ENCODE measurements at regions not wholly inside any gene's neighbourhood (a gene's known extent, or its start where the extent isn't known, plus 50 kb on each side); places are given as distances from the start of the nearest gene placed in this dataset.

DNA sequence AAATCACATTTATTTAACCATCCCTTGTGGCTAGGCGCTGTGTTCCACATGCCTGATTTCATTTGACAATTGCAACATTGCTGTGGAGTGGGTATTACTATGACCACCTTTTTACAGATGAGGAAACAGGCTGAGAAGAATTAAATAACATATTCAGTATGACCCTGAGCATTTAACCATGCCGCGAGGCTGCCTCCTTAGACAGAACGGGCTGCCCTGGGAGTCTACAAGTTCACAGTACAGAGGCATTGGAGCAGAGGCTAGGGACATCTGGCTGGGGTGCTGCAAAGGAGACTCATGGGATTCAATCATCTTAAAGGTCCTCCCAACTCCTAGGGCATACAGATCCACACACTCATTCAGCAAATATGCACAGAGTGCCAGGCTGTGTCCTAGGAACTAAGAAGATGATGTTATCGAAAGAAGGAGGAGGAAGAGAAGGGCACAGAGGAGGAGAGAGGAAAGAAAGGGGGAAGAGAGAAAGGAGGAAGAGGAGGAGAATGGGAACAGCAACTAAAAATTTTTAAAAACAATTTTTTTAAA lies 164.7 kb upstream of the CCND2 start:
- ChIA-PET POLR2A (no interaction called here), RAD21 (ENCODE audit: low non-redundant PET in 1 of 2, low total read pairs in 2 of 2, uncharacterized antibody in 2 of 2, unreplicated experiment in 2 of 2) (no interaction called here), CTCF (interaction anchor here (2.4 kb wide), 1 partner anchor 168 kb away, joined by 26 read pairs; no protein-coding TSS in a partner anchor)
- ATAC-seq (no peak), DNase-seq (ENCODE audit: low read depth, low spot score) (no peak)
- Histone ChIP-seq H3K9me2 (ENCODE audit: insufficient read depth) (no peaks in the 10 kb centered on the region), H3K4me1 (ENCODE audit: control insufficient read depth in 1 of 2, insufficient read depth in 2 of 2, low read length in 2 of 2) (no peaks in the 10 kb centered on the region), H3K4me2 (ENCODE audit: low read length) (no peak overlapping the region), H3K79me2 (ENCODE audit: insufficient read depth, low read length) (no peaks in the 10 kb centered on the region), H3K9me3 (ENCODE audit: control insufficient read depth in 1 of 2, insufficient read depth in 1 of 2, low read depth in 1 of 2, low read length in 2 of 2) (no peaks in the 10 kb centered on the region), H4K20me1 (ENCODE audit: insufficient read depth) (no peaks in the 10 kb centered on the region), H3K27ac (ENCODE audit: low read depth, low read length) (no peak overlapping the region), H2AFZ (ENCODE audit: low read depth, low read length, poor library complexity, severe bottlenecking) (no peak overlapping the region), H3K4me3 (replicated peaks in 1 of 2; ENCODE audit: low read depth in 1 of 2, low read length in 2 of 2) (no peak overlapping the region), H3K36me3 (ENCODE audit: control insufficient read depth in 1 of 2, insufficient read depth in 2 of 2, low read length in 2 of 2) (no peaks in the 10 kb centered on the region), H3K9ac (ENCODE audit: low read length) (no peak overlapping the region), H3K27me3 (ENCODE audit: insufficient read depth, low read length) (peaks cover 27% of the 10 kb centered on the region; the same call in 1 of the 2 replicates)
- TF ChIP-seq JUND (IDR thresholded peaks at IDR 0.05), result no peak
- no peak for TF ChIP-seq CBX3 (IDR thresholded peaks at IDR 0.05; ENCODE audit: low read depth)
- no peak for TF ChIP-seq TCF7L2 (IDR thresholded peaks at IDR 0.05; ENCODE audit: borderline replicate concordance, extremely low read depth, insufficient read depth, insufficient read length)
- TF ChIP-seq ATF3 (IDR thresholded peaks at IDR 0.05), result no peak
- no peak for TF ChIP-seq ZFX (IDR thresholded peaks at IDR 0.05)
- no peak for TF ChIP-seq SP1 (IDR thresholded peaks at IDR 0.05; ENCODE audit: low read depth)
- no peak for TF ChIP-seq POLR2A (IDR thresholded peaks at IDR 0.05; ENCODE audit: borderline replicate concordance, extremely low read depth, insufficient read depth, insufficient read length)
- TF ChIP-seq FOSL1 (IDR thresholded peaks at IDR 0.05; ENCODE audit: low read depth), result no peak
- no peak for TF ChIP-seq ZNF274 (IDR thresholded peaks at IDR 0.05; ENCODE audit: low read depth, low read length)
- TF ChIP-seq, protein P1, sequence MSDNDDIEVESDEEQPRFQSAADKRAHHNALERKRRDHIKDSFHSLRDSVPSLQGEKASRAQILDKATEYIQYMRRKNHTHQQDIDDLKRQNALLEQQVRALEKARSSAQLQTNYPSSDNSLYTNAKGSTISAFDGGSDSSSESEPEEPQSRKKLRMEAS (IDR thresholded peaks at IDR 0.05), result no peak
- TF ChIP-seq YY1 (IDR thresholded peaks at IDR 0.05; ENCODE audit: extremely low read depth, insufficient replicate concordance, low read depth, low read length), result no peak
- no peak for TF ChIP-seq EZH2phosphoT487 (IDR thresholded peaks at IDR 0.05; ENCODE audit: borderline replicate concordance)
- TF ChIP-seq EZH2 (IDR thresholded peaks at IDR 0.05), result no peak
- TF ChIP-seq RAD21 (IDR thresholded peaks at IDR 0.05; ENCODE audit: low read depth), result no peak
- no peak for TF ChIP-seq CEBPB (IDR thresholded peaks at IDR 0.05; ENCODE audit: low read depth)
- no peak for TF ChIP-seq EGR1 (IDR thresholded peaks at IDR 0.05; ENCODE audit: low read depth)
- TF ChIP-seq, protein P2, sequence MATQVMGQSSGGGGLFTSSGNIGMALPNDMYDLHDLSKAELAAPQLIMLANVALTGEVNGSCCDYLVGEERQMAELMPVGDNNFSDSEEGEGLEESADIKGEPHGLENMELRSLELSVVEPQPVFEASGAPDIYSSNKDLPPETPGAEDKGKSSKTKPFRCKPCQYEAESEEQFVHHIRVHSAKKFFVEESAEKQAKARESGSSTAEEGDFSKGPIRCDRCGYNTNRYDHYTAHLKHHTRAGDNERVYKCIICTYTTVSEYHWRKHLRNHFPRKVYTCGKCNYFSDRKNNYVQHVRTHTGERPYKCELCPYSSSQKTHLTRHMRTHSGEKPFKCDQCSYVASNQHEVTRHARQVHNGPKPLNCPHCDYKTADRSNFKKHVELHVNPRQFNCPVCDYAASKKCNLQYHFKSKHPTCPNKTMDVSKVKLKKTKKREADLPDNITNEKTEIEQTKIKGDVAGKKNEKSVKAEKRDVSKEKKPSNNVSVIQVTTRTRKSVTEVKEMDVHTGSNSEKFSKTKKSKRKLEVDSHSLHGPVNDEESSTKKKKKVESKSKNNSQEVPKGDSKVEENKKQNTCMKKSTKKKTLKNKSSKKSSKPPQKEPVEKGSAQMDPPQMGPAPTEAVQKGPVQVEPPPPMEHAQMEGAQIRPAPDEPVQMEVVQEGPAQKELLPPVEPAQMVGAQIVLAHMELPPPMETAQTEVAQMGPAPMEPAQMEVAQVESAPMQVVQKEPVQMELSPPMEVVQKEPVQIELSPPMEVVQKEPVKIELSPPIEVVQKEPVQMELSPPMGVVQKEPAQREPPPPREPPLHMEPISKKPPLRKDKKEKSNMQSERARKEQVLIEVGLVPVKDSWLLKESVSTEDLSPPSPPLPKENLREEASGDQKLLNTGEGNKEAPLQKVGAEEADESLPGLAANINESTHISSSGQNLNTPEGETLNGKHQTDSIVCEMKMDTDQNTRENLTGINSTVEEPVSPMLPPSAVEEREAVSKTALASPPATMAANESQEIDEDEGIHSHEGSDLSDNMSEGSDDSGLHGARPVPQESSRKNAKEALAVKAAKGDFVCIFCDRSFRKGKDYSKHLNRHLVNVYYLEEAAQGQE (IDR thresholded peaks at IDR 0.05; ENCODE audit: low read depth), result no peak
- no peak for TF ChIP-seq ELF1 (IDR thresholded peaks at IDR 0.05; ENCODE audit: borderline replicate concordance, low read depth)
- intact Hi-C loops (cut with micrococcal nuclease), result no loop called here
- BruUV-seq (replicated peaks), result no TSS peak

All from HCT116 (cell line).